ENCODE measurements at regions not wholly inside any gene's neighbourhood (a gene's known extent, or its start where the extent isn't known, plus 50 kb on each side); places are given as distances from the start of the nearest gene placed in this dataset.
"Not testable (repeated sequence)": the region's sequence is repeated elsewhere in the genome, so short reads cannot be mapped to it uniquely, and the experiment has no call there.

DNA sequence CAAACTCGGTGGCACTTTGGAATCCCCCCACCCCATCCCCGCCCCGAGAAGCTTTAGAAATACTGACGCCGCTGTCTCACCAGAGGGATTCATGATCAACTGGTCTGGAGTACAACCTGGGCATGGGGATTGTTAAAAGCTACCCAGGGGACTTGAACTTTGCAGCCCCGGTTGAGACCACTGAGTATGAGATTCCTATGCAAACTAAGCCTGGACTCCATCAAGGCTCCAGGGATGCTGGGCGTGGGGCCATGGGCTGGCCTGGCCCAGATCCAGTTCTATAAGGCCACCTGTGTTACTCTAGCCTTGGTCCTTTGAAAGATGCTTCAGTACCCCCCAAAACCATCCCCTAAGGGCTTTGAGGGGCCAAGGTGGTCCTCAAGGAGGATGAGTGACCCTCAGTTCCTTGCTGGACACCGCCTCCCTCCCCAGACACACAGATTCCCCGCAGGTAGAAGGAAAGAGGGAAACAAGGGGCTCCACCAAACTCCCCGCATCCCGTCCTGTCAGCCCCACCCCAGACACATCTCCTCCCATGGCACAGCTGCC lies 68.5 kb downstream of the MRPL36 start:
- no peak for DNase-seq (ENCODE audit: low read depth, low spot score)

DNA sequence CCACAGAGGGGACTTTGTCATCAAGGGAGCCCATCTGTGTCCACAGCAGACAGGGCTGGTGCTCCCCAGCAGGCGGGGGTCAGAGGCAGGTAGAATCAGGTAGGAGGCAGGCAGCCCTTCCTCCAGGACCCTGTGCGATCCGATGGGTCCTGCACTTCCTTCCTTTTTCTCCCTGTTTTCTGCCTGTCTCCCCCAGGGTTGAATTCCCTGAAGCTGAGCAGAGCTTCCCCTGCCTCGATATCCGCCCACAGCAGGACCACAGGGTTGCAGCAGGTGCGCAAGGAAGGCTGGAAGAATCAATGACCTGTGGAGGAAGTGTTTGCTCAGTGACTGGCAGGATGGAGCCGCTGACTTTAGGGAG lies 69.2 kb downstream of the MRPL36 start:
- no peak for DNase-seq (ENCODE audit: low read depth, low spot score)

DNA sequence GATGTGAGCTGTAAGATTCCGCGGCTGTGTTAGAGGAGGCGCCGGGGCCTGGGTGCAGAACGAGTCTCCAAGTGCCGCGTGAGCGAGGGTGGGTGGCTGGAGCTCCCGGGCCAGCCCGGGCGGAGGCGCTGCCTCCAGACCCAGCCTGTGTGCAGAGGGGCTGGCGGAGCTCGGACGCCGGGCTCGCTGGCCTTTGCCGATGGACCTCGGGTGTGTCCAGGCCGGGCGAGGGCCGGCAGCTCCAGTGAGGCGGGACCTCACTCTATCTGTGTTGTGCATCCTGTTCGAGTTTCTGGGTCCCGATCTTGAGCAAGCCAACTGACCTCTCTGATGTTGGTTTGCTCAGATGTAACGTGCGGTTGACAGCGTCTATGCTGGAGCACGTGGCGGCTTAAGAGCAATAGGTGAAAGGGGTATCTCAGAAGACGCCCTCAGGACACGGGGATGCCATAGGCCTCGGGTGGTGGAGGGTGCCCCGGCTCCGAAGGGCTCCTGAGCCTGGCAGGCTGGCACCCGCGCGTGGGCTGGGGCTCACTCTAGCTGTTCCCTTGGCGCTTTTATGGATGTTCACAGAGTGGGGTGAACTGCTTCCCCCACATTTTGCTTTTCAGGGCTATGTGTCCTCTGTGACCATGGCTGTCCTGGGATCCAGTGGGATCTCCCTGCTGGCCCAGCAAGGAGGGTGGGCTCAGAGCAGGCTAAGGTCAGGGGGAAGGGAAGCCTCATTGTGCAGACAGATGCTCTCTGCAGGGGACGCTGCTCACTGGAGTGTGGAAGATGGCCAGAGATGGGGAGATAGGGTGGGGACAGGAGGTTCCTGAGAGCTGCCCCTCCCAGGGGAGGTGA lies 69.8 kb downstream of the MRPL36 start:
- no peak for DNase-seq (ENCODE audit: low read depth, low spot score)

DNA sequence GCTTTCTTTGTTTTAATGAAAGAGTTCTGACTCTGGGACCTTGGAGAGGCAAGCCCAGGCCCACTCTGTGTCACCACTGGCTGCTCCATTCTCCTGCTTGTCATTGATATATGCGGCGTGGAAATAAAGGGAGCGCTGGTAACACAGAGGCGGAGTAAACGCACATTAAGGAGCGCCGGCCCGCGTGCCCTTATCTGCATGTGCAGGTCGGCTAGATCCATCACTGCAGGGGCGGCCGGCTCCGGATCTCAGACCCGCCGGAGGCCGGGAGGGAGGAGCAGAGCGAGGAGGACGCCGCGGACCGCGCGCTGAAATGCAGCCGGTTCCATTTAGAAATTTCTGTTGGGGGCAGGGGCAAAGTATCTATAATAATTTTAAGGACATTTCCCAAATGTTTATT lies 70.8 kb downstream of the MRPL36 start:
- DNase-seq (ENCODE audit: low read depth, low spot score) = no peak

DNA sequence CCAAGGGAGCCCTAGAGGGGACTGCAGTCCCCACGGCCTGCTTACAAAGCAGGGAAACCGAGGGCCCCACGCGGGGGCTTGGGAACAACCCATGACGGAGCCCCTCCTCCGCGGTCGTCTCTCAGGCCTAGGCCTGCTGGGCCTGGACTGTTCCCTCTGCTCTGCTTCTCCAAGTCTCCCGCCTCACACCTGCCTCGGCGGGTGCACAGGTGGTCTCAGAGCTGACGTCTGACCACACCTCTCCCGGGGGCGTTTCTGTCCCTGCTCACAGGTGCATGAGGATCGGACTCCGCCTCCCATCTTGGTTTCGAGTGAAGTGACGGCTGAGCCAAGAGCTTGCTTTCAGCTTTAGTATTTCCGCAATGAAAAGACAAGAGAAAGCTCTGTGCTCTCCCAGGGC lies 72.1 kb downstream of the MRPL36 start:
- DNase-seq (ENCODE audit: low read depth, low spot score) = no peak

DNA sequence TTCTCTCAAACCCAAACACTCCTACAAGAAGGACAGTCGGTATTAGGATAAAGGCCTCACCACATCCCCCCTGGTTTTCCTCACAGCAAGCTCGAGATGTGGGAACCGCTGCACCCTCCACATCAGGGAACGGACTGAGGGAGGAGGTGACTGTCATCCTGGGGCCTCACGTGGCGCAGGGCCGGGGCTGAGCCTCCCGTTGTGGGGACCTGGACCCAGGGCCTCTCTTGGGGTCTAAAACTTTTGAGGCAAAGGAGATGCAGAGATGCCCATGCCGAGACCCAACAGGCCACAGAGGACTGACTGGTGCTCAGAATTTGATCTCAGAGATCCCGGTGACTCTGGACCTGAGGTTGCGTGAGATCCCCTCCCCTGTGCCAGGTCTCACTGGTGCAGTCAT lies 72.7 kb downstream of the MRPL36 start:
- no peak for DNase-seq (ENCODE audit: low read depth, low spot score)

DNA sequence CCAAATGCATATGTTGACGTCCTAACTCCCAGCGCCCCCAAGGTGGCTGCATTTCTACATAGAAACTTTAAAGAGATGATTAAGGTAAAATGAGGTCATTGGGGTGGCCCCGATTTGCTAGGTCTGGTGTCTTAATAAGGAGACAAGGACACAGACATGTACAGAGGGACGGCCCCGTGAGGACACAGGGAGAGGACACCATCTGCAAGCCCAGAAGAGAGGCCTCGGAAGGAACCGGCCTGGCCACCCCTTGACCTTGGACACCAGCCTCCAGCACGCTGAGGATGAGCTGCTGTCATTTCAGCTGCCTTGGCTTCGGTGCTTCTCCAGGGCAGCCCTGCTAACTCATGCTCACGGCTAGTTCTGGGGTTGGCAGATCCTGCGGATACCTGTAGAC lies 73.2 kb downstream of the MRPL36 start:
- DNase-seq (ENCODE audit: low read depth, low spot score) = no peak

DNA sequence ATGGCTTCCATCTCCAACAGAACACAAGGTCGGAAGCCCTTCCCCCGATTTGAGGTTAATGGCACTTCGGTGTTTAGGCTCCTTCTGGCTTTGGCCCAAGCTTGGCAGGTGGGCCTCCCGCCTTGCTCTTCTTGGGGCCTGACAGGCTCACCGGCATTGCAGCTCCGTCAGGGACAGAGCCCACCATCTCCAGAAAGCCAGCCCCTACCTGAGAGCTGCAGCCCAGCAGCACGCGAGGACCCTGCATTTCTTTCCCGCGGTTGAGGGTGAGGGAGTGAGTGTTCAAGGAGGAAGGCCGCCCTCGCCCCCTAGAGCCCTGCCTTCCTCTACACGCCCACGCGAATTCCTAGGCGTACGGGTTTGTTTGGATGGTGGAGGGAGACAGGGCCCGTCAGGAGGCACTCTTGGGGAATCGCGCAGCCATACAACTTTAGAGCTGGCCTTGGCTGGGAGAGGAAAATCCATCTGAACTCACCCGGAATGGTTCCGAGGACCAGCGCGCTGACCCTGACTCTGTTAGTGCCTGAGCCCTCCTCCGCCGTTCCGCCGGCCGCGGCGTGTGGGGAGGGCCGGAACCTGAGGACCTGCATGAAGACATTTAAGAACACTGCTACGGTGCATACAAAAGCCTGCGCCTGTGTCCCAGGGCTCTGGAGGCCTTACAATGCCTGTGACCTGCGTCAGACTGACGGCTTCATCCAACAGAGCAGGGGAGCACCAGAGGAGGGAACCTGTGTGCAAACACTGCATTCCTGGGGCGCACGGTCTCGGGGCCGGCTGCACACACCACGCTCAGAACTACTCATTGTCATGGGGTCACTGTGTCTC lies 73.8 kb downstream of the MRPL36 start:
- no peak for DNase-seq (ENCODE audit: low read depth, low spot score)

DNA sequence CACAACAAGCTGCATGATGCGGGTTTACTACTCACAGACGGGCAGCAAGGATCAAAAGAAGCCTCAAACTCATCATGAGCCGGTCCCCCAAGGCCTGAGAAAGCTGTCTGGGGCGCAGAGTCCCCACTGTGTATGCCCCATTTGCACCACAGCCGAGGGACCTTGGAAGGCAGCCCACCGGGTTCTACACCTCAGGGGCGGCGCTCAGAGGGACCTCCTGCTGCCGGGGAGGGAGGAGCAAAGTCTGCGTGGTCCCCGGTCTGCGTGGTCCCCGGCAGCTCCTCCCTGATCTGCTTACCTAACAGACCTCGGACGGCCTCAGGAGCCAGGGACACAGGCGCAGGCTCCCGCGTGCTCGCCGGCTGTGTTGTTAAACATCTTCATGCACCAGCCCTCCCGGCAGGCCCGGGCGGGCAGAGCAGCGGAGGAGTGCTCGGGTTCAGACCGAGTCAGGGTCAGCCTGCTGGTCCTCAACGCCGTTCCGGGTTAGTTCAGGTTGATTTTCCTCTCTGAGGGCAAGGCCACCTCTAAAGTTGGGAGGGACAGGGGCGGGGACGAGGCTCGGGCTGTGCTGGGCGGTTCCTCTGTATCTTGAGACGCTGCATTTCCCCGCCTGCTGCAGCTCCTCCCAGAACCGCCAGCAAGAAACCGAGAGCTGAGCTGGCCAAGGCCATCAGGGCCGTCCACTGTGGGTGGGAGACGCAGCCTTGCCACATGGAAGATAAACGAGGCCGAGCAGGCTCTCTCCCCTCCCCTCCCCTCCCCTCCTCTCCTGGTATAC lies 74.6 kb downstream of the MRPL36 start:
- DNase-seq (ENCODE audit: low read depth, low spot score) = peak; percentile 27

DNA sequence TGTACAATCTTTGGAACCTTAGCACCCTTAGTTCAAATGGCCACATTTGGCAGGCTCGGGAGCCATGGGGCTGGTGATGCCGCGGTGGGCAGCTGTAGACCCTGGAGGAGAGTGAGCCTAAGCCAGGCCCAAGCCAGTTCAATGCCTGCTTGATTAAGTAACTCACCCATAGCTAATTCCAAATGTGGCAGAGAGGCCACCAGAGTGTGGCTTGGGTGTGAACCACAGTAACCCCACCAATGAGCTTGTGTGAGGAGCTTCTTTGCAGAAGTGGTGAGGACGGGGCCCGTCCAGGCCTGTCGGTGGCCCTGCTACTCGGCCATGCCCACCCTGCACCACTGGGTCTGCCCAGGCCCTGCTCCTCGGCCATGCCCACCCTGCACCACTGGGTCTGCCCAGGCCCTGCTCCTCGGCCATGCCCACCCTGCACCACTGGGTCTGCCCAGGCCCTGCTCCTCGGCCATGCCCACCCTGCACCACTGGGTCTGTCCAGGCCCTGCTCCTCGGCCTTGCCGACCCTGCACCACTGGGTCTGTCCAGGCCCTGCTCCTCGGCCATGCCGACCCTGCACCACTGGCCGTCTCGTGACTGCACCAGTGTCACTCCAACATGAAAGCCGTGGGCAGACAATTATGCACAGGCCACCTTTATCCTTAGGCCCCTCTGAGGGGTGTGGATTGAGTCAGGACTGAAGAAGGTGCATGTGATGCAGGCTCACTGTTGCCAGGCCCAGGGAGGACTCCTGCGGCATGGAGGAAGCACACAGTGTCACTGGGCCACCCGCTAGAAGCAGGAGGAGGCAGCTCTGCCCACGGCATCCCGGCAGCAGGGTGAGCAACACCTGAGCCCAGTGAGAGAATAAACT lies 75.4 kb downstream of the MRPL36 start:
- no peak for DNase-seq (ENCODE audit: low read depth, low spot score)

DNA sequence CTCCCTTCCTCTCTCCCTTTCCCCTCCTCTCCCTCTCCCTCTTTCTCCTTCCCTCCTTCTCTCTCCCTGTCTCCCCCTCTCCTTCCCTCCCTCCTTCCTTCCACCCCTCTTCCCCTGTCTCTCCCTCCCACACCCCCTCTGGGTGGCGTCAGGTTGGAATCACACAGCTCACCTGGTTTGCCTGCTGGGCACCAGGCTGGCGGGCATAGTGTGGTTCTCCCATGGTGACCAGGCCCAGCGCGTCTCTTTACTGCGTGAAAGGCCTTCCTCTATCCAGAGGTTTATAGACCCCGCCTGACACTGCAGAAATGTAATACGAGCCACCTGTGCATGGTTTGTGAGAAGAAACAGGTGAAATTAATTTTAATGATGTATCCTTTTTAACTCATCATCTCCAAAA lies 76.2 kb downstream of the MRPL36 start:
- no peak for DNase-seq (ENCODE audit: low read depth, low spot score)

DNA sequence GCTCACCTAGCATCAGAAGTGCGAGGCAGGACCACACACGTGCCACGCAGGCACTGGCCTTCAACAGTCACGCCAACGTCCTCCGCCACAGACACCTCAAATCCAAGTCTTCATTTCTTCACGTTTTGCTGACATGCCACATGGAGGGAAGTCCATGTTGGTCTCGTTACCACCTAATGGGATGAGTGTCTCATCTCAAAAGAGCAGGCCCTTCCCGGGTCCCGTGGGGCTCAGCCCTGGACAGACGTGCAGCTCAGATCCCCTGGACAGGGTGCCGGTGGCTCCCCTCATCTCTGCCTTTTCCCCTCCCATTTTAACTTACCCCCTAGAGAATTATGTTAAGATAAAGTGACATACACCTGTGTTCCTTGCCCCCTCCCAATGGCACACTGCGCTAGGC lies 76.8 kb downstream of the MRPL36 start:
- DNase-seq (ENCODE audit: low read depth, low spot score) = no peak

DNA sequence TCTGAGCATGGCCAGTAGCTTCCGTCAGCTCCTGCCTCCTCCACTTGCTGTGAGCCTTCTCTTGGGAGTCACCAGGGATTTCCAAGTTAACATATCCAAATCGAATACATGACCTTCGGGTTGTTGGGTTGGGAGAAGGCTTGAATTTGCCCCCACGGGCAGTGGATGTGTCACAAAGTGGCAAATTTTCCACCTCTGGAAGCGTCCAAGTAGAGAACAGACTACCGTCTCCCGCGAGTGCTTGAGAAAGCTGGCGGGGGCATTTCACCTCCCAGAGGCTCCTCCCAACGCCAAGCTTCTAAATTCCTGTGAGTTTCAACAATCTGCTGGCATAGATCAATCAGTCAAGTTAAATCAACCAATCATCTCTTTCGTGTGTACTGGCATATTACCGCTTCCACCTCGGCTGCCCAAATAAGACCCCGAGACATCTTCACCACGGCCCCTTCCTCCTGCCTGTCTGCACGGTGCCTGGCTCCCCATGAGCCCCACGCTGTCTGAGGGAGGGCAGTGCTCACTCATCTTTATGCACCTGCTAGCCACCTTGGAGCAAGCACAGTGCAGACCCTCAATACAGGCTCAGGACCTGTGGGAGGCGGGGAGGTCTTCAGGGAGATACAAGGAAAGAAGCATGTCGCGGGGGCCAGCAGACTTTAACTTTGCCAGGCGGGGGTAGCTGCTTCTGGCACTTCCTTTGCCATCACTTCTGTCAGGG lies 79.1 kb downstream of the MRPL36 start:
- DNase-seq (ENCODE audit: low read depth, low spot score) = no peak

DNA sequence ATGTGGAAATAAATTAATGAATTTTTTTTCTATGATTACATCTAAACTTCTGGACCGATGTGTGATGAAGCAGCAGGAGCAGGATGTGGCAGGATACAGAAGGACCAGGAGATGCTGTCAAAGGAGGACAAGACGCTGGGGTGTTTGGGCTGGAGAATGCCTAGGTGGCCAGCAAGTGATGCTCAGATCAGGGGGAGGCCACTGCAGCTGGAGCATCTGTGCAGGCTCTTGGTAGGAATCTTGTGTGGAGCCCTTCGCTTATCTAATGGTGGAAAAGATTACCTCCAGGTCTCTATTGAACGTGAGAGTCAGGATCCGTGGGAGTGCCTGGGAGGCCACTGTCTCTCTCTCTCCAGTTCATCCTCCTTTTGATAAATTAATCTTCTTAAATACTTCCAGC lies 79.8 kb downstream of the MRPL36 start:
- DNase-seq (ENCODE audit: low read depth, low spot score) = no peak

DNA sequence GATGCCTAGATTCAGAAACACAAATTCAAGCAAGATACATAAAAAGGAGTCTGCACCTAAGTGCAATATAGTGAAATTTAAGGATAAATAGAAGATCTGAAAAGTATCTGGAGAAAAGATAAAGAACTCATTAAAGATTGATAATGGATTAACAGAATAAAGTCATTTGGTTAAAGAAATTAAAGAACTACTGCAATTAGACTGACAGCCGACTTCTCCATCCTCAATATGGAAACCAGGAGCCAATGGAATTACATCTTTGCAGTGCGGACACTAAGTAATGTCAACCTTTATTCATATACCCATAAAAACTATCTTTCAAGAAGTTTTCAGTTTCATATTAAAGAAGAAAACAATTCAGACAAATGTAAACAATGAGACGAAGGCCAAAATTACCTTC lies 81.0 kb downstream of the MRPL36 start:
- DNase-seq (ENCODE audit: low read depth, low spot score) = no peak

DNA sequence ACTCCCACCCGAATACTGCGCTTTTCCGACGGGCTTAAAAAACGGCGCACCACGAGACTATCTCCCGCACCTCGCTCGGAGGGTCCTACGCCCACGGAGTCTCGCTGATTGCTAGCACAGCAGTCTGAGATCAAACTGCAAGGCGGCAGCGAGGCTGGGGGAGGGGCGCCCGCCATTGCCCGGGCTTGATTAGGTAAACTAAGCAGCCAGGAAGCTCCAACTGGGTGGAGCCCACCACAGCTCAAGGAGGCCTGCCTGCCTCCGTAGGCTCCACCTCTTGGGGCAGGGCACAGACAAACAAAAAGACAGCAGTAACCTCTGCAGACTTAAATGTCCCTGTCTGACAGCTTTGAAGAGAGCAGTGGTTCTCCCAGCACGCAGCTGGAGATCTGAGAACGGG lies 89.5 kb downstream of the MRPL36 start:
- DNase-seq (ENCODE audit: low read depth, low spot score) = not testable (repeated sequence)

DNA sequence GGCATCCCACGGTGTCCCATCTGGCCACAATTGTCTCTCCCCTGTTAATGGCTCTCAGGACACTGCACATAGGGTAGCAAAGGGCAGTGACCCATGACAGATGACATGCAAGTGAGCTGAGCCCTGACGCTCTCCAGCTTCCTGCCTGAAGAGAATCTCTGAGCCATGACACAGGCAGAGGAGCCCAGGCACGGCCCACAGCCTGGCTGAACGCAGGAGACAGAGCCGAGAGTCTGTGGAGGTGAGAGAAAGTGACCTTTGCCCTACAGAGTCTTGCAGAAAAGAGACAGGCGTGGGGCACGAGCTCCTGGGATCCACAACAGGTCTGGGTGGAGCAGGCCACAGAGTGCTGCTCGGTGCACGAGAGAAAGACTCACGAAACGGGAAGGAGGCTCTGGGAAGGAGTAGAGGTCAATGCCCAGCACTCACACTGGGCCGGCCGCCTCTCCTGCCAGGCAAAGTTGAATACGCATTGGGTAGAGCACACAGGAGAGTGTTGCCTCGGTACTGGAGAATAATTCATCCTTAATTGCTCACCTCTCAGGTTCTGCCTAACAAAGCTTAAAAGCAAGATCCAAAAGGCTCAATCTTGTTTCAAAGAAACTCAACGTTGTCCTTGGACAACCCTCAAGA lies 90.3 kb downstream of the MRPL36 start:
- no peak for DNase-seq (ENCODE audit: low read depth, low spot score)

DNA sequence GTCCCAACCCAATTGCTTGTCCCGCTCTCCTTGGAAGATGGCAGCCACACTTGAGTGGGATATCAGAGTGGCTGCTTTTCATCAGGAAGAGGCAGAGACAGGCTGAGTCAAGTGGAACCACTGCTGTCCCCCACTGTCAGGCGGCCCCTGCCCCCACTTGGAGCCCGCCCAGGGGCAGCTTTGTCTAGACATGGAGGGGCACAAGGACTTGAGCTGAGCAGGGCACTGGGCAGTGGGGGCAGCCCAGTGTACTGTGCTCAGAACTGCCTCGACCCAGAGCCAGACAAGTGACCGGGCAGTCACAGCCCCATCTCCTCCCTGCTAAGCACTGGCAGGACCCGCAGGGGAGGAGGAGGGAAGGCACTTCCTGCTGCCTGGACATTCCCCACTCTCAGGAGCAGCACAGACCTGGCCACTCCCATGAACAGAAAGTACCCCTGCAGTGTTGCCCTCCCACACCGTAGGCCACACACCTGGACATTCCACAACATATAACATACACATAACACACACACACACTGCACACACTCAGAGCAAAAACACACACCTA lies 91.0 kb downstream of the MRPL36 start:
- DNase-seq (ENCODE audit: low read depth, low spot score) = no peak

DNA sequence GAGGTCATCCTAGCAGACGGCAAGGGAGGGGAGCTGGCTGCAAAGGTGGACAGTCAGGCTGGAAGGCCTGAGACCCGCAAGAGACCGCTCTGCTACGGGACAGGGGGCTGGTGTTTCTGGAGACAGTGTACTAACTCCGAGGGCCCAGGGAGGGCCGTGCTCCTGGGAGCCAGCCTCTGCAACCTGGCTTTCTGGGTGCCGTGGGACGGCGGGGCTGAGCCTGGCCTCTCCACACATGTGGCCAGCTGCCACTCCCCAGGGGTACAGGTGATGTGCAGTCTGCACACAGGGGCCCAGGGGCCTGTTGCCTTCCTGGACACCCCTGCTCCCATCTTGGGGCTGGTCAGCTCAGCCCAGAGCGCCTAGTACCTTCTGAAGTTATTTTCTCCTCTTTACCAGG lies 92.2 kb downstream of the MRPL36 start:
- DNase-seq (ENCODE audit: low read depth, low spot score) = no peak

DNA sequence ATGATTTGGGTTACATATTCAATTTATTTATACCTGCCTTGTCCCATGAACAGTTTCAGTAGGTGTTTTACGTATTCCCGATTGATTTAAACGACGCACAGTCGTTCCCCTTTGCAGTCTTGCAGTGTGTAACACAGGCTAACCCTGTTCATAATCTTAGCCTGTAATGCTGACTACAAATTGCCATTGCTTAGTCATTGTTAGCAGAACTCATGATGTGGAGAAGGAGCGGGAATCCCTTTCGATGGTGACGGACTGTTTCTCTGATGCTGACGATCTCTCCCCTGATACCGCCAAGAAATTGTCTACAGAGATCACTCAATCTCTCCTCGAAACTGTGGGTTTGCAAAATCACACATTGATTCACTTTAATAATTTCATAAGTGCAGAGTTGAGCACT lies 93.2 kb downstream of the MRPL36 start:
- DNase-seq (ENCODE audit: low read depth, low spot score) = no peak
